ENCODE measurements at regions not wholly inside any gene's neighbourhood (a gene's known extent, or its start where the extent isn't known, plus 50 kb on each side); places are given as distances from the start of the nearest gene placed in this dataset.

DNA sequence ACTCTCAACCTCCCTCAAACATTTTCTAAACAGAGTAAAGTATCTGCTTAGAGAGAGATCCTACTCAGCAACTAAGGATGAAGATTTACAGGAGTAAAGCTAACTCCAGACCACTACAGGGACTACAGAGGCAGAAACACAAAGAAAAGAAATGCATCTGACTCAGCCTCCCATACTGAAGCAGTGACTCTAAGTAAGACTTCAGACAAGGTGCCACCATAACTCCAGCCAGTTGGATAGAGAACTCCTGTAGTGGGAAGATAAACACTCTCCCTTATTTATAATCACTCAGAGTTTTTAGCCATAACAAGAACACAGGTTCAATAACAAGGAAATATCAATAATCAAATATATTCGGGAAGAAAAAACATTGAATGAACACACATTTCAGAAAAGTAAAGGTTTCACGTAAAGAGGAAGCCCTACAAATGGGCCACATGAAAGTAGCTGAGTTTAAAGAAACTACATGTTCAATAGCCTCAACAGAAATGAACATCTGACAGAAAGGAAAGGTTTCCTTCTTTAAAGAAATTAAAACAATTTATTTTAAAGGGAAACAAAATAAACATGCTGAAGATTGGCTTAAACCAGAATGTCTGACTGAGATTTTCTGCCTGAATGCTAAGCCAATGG is 519.9 kb downstream of the KCNJ3 start:
- peaks cover 82% of the 10 kb centered on the region for H3K27me3 Mint-ChIP-seq (ENCODE audit: insufficient read depth, unreplicated experiment)
- H3K4me1 Mint-ChIP-seq (ENCODE audit: insufficient read depth, unreplicated experiment), result no peaks in the 10 kb centered on the region
- CTCF ChIA-PET, result no interaction called here
- no peak overlapping the region for H3K27ac Mint-ChIP-seq (ENCODE audit: low read depth, unreplicated experiment)
- POLR2A ChIA-PET, result no interaction called here
- intact Hi-C loops (cut with micrococcal nuclease), result no loop called here
- no TSS peak for BruUV-seq (replicated peaks)
- DNase-seq (ENCODE audit: unreplicated experiment), result no peak
- no peak overlapping the region for H3K4me3 Mint-ChIP-seq (ENCODE audit: unreplicated experiment)
- no peaks in the 10 kb centered on the region for H3K36me3 Mint-ChIP-seq (ENCODE audit: insufficient read depth, unreplicated experiment)
- no peaks in the 10 kb centered on the region for H3K9me3 Mint-ChIP-seq (ENCODE audit: unreplicated experiment)
- TF ChIP-seq, protein P1, sequence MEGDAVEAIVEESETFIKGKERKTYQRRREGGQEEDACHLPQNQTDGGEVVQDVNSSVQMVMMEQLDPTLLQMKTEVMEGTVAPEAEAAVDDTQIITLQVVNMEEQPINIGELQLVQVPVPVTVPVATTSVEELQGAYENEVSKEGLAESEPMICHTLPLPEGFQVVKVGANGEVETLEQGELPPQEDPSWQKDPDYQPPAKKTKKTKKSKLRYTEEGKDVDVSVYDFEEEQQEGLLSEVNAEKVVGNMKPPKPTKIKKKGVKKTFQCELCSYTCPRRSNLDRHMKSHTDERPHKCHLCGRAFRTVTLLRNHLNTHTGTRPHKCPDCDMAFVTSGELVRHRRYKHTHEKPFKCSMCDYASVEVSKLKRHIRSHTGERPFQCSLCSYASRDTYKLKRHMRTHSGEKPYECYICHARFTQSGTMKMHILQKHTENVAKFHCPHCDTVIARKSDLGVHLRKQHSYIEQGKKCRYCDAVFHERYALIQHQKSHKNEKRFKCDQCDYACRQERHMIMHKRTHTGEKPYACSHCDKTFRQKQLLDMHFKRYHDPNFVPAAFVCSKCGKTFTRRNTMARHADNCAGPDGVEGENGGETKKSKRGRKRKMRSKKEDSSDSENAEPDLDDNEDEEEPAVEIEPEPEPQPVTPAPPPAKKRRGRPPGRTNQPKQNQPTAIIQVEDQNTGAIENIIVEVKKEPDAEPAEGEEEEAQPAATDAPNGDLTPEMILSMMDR (IDR thresholded peaks at IDR 0.05; ENCODE audit: unreplicated experiment), result no peak

DNA sequence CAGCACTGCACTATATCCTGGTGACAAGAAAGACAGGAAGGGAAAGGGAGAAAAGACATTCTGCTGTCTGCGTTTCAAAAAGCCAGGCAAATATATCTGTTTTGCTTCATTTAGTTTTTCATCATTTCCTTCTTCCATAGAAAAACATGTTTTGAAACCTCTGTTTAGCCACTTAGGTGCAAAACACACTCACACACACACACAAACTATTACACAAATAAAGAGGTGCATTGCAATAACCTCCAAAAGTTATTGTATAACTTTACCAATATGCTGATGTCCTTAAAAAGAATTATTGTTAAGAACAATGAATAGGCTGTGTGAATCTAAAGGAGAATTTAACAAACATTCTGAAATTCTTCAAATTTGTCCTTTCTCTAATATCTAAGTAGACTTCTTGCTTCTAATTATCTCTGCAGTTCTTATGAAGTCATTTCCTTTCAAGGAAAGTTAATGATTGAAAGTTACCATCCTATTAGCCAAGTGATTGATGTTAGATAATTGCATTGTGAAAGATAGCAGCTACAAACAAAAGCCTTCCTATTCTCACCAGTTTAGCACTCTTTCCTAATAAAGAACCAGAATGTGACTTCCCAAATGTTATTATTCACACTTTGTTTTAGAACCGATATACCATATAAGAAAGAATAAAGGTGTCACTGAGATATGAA is 516.7 kb downstream of the KCNJ3 start:
- H3K9me3 Mint-ChIP-seq (ENCODE audit: unreplicated experiment), result no peaks in the 10 kb centered on the region
- H3K4me1 Mint-ChIP-seq (ENCODE audit: insufficient read depth, unreplicated experiment), result no peaks in the 10 kb centered on the region
- intact Hi-C loops (cut with micrococcal nuclease), result no loop called here
- POLR2A ChIA-PET, result no interaction called here
- no TSS peak for BruUV-seq (replicated peaks)
- no peak for DNase-seq (ENCODE audit: unreplicated experiment)
- CTCF ChIA-PET, result no interaction called here
- H3K36me3 Mint-ChIP-seq (ENCODE audit: insufficient read depth, unreplicated experiment), result no peaks in the 10 kb centered on the region
- peaks cover 69% of the 10 kb centered on the region for H3K27me3 Mint-ChIP-seq (ENCODE audit: insufficient read depth, unreplicated experiment)
- TF ChIP-seq, protein P1 (IDR thresholded peaks at IDR 0.05; ENCODE audit: unreplicated experiment), result no peak
- no peak overlapping the region for H3K27ac Mint-ChIP-seq (ENCODE audit: low read depth, unreplicated experiment)
- no peak overlapping the region for H3K4me3 Mint-ChIP-seq (ENCODE audit: unreplicated experiment)

DNA sequence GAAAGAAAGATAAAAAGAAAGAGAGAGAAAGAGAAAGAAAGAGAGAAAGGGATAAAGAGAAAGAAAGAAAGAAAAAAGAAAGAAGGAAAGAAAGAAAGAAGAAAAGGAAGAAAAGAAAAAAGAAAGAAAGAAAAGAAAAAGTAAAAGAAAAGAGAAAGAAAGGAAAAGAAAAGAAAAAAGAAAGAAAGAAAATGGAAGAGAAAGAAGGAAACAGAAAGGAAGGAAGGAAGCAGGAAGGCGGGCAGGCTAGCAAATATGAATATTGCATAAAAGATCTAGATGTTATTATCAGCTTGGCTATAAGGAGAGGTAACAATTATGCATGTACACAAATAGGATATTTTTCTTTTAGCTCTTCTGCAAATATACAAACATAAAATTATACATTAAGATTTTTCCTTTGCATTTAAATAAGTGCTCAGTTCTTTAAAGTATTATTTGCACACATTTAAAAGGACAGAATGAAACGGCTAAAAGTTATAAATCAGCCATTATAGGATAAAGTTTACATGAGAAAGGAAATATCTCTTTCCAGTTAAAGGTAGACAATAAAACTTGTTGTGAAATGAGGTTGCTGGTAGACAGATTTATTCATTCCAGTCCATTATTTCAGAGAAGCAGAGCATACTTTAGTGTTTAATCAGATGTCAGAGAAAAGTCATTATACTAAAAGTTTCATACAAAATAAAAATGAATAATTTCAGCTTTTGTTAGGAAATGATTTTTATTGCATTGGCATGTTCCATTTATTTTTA is 511.4 kb downstream of the KCNJ3 start:
- DNase-seq (ENCODE audit: unreplicated experiment), result no peak
- no peaks in the 10 kb centered on the region for H3K36me3 Mint-ChIP-seq (ENCODE audit: insufficient read depth, unreplicated experiment)
- BruUV-seq (replicated peaks), result no TSS peak
- no peaks in the 10 kb centered on the region for H3K9me3 Mint-ChIP-seq (ENCODE audit: unreplicated experiment)
- POLR2A ChIA-PET, result interaction anchor here (0.7 kb wide), 1 partner anchor 1395 kb away, joined by 3 read pairs; no protein-coding TSS in a partner anchor
- H3K27ac Mint-ChIP-seq (ENCODE audit: low read depth, unreplicated experiment), result no peak overlapping the region
- H3K4me1 Mint-ChIP-seq (ENCODE audit: insufficient read depth, unreplicated experiment), result no peaks in the 10 kb centered on the region
- CTCF ChIA-PET, result no interaction called here
- intact Hi-C loops (cut with micrococcal nuclease), result no loop called here
- H3K27me3 Mint-ChIP-seq (ENCODE audit: insufficient read depth, unreplicated experiment), result peaks cover 65% of the 10 kb centered on the region
- TF ChIP-seq, protein P1 (IDR thresholded peaks at IDR 0.05; ENCODE audit: unreplicated experiment), result no peak
- no peak overlapping the region for H3K4me3 Mint-ChIP-seq (ENCODE audit: unreplicated experiment)

DNA sequence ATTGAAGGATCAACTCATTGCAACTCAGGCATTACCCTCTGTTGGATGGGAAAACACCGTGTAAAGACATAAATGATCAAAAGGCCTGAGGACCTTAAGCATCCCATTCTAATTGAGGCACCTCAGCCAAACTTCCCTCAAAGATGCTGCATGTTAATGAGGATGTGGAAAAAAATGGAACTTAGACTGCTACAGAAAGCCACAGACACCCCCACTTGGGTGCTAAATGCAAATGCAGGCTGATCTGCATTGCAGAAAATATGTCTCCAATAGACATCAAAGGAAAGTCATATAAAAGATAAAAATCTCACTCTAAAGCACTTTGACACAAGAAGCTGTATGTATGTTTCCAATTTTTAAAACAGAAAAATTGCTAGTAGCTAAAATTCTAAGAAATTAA is 504.7 kb downstream of the KCNJ3 start:
- H3K4me3 Mint-ChIP-seq (ENCODE audit: unreplicated experiment), result no peak overlapping the region
- CTCF ChIA-PET, result no interaction called here
- intact Hi-C loops (cut with micrococcal nuclease), result no loop called here
- TF ChIP-seq, protein P1 (IDR thresholded peaks at IDR 0.05; ENCODE audit: unreplicated experiment), result no peak
- H3K27me3 Mint-ChIP-seq (ENCODE audit: insufficient read depth, unreplicated experiment), result peaks cover 32% of the 10 kb centered on the region
- H3K4me1 Mint-ChIP-seq (ENCODE audit: insufficient read depth, unreplicated experiment), result no peaks in the 10 kb centered on the region
- BruUV-seq (replicated peaks), result no TSS peak
- no peaks in the 10 kb centered on the region for H3K36me3 Mint-ChIP-seq (ENCODE audit: insufficient read depth, unreplicated experiment)
- no peak overlapping the region for H3K27ac Mint-ChIP-seq (ENCODE audit: low read depth, unreplicated experiment)
- DNase-seq (ENCODE audit: unreplicated experiment), result no peak
- POLR2A ChIA-PET, result no interaction called here
- no peaks in the 10 kb centered on the region for H3K9me3 Mint-ChIP-seq (ENCODE audit: unreplicated experiment)

All from MCF 10A (cell line).